H1 (cell line): ENCODE measurements at regions not wholly inside any gene's neighbourhood (a gene's known extent, or its start where the extent isn't known, plus 50 kb on each side); places are given as distances from the start of the nearest gene placed in this dataset.

Source experiments
- CTCF ChIA-PET: fragments of 300-600 bp; sonication (Branson Sonifier 250); formaldehyde crosslinking; loops from one replicate; lab custom pipeline; 2021; ENCODE audit not compliant: partially characterized antibody; lab: Charles Lee
- POLR2A ChIA-PET: fragments of 300-600 bp; sonication (Branson Sonifier 250); formaldehyde crosslinking; loops from one replicate; lab custom pipeline; 2021; ENCODE audit warnings: inconsistent platforms; ENCODE audit not compliant: partially characterized antibody; lab: Charles Lee
- DNase-seq, 2 experiments: peaks; one replicate each; pipeline versions ENCODE4 v3.0.0 to v3.0.0-alpha.2; 2010 to 2022; ENCODE audit warnings: low spot score in 2 of 2, low read depth in 1 of 2, mixed read lengths in 1 of 2
- FAIRE-seq: peaks from 2 replicates; lab custom pipeline; 2011; peaks lifted over from hg19 to GRCh38; lab: Jason Lieb, UNC
- H2AFZ ChIP-seq: 2 replicates; pipeline ENCODE4 v1.8.1; 2012; ENCODE audit warnings: low read length, inconsistent platforms
- H2AK5ac ChIP-seq: 2 replicates; pipeline ENCODE4 v1.6.1; 2013; ENCODE audit warnings: low read depth, low read length
- H2BK120ac ChIP-seq: replicated peaks from 2 replicates; pipeline ENCODE3; 2013; ENCODE audit warnings: low read depth, low read length, inconsistent platforms
- H2BK12ac ChIP-seq: 2 replicates; pipeline ENCODE4 v1.6.1; 2013; ENCODE audit warnings: low read depth, low read length
- H2BK15ac ChIP-seq: 2 replicates; pipeline ENCODE4 v1.6.1; 2013; ENCODE audit warnings: low read length
- H2BK20ac ChIP-seq: 2 replicates; pipeline ENCODE4 v1.6.1; 2013; ENCODE audit warnings: low read length
- H2BK5ac ChIP-seq: 2 replicates; pipeline ENCODE4 v1.6.1; 2013; ENCODE audit warnings: low read depth, low read length
- H3K14ac ChIP-seq: 2 replicates; pipeline ENCODE4 v1.6.1; 2013; ENCODE audit warnings: inconsistent platforms; ENCODE audit not compliant: insufficient read length
- H3K18ac ChIP-seq: 2 replicates; pipeline ENCODE4 v1.6.1; 2013; ENCODE audit warnings: low read length; ENCODE audit errors: extremely low read depth
- H3K23ac ChIP-seq: 2 replicates; pipeline ENCODE4 v1.6.1; 2013; ENCODE audit warnings: inconsistent platforms; ENCODE audit not compliant: insufficient read length
- H3K23me2 ChIP-seq: 2 replicates; pipeline ENCODE4 v1.6.1; 2013; ENCODE audit warnings: low read depth, low read length
- H3K27ac ChIP-seq: 2 replicates; pipeline ENCODE4 v1.6.1; 2011; ENCODE audit warnings: low read depth, low read length, inconsistent platforms
- H3K27me3 ChIP-seq, 4 experiments: replicated peaks in 1 of 4; 1 replicate in 1 of 4; 2 replicates in 3 of 4; pipeline versions ENCODE4 v1.6.1 to v1.8.1; 2011 to 2013; ENCODE audit warnings: low read length in 3 of 4, mild to moderate bottlenecking in 3 of 4, inconsistent platforms in 2 of 4, mixed read lengths in 2 of 4, moderate library complexity in 1 of 4; ENCODE audit not compliant: control insufficient read depth in 3 of 4, insufficient read depth in 3 of 4; ENCODE audit errors: extremely low read depth in 1 of 4
- H3K36me3 ChIP-seq, 4 experiments: 2 replicates each; pipeline versions ENCODE4 v1.6.1 to v1.8.1; 2011 to 2013; ENCODE audit warnings: mild to moderate bottlenecking in 4 of 4, low read length in 3 of 4, moderate library complexity in 2 of 4, control low read depth in 1 of 4, inconsistent platforms in 1 of 4; ENCODE audit not compliant: insufficient read depth in 4 of 4, control insufficient read depth in 2 of 4
- H3K4ac ChIP-seq: replicated peaks from 2 replicates; pipeline ENCODE3; 2013; ENCODE audit warnings: low read length, low read depth, mixed read lengths, inconsistent platforms; ENCODE audit not compliant: insufficient read length
- H3K4me1 ChIP-seq, 4 experiments: replicated peaks in 1 of 4; 1 replicate in 1 of 4; 2 replicates in 3 of 4; pipeline versions ENCODE4 v1.6.1 to v1.8.1; 2011 to 2013; ENCODE audit warnings: low read length in 3 of 4, inconsistent platforms in 2 of 4, mixed read lengths in 1 of 4; ENCODE audit not compliant: insufficient read depth in 4 of 4, control insufficient read depth in 3 of 4
- H3K4me2 ChIP-seq, 2 experiments: 2 replicates each; pipeline versions ENCODE4 v1.6.1 to v1.8.1; 2011 to 2013; ENCODE audit warnings: low read depth in 2 of 2, low read length in 2 of 2, control low read depth in 1 of 2, inconsistent platforms in 1 of 2, mild to moderate bottlenecking in 1 of 2; ENCODE audit not compliant: insufficient read depth in 1 of 2
- H3K4me3 ChIP-seq, 4 experiments: fragments of 200-600, 300-600 bp in 1 of 4; sonication (generic), shearing (Covaris generic), sonication (Bioruptor Twin) in 1 of 4; 2 replicates each; pipeline versions ENCODE4 v1.5.1 to v1.8.1; 2011 to 2016; ENCODE audit warnings: low read length in 4 of 4, low read depth in 3 of 4, control low read depth in 2 of 4, inconsistent platforms in 2 of 4, mild to moderate bottlenecking in 2 of 4, mixed read lengths in 1 of 4, moderate library complexity in 1 of 4; ENCODE audit not compliant: insufficient read depth in 2 of 4; ENCODE audit errors: extremely low read depth in 1 of 4
- H3K56ac ChIP-seq: replicated peaks from 2 replicates; pipeline ENCODE3; 2013; ENCODE audit warnings: low read depth, mild to moderate bottlenecking, mixed read lengths, low read length, inconsistent platforms; ENCODE audit not compliant: insufficient read length
- H3K79me1 ChIP-seq: 2 replicates; pipeline ENCODE4 v1.6.1; 2013; ENCODE audit warnings: low read depth, low read length, control low read depth
- H3K79me2 ChIP-seq, 2 experiments: 2 replicates each; pipeline versions ENCODE4 v1.6.1 to v1.8.1; 2012 to 2013; ENCODE audit warnings: low read length in 2 of 2, mild to moderate bottlenecking in 2 of 2, inconsistent platforms in 1 of 2; ENCODE audit not compliant: insufficient read depth in 2 of 2, control insufficient read depth in 1 of 2
- H3K9ac ChIP-seq, 4 experiments: replicated peaks in 1 of 4; 1 replicate in 1 of 4; 2 replicates in 3 of 4; pipeline versions ENCODE4 v1.6.1 to v1.8.1; 2011 to 2013; ENCODE audit warnings: low read depth in 3 of 4, low read length in 3 of 4, control low read depth in 2 of 4, mild to moderate bottlenecking in 2 of 4, moderate library complexity in 2 of 4, inconsistent platforms in 1 of 4; ENCODE audit errors: extremely low read depth in 1 of 4
- H3K9me3 ChIP-seq, 2 experiments: 2 replicates each; pipeline versions ENCODE4 v1.6.1 to v1.8.1; 2012 to 2013; ENCODE audit warnings: mild to moderate bottlenecking in 2 of 2, moderate library complexity in 2 of 2, control low read depth in 1 of 2, inconsistent platforms in 1 of 2, low read depth in 1 of 2, low read length in 1 of 2, mixed read lengths in 1 of 2; ENCODE audit not compliant: insufficient read depth in 2 of 2
- H4K20me1 ChIP-seq, 2 experiments: replicated peaks in 1 of 2; 2 replicates each; pipeline versions ENCODE3 to v1.8.1; 2011 to 2013; ENCODE audit warnings: inconsistent platforms in 2 of 2, low read length in 2 of 2, mild to moderate bottlenecking in 1 of 2; ENCODE audit not compliant: insufficient read depth in 2 of 2, control insufficient read depth in 1 of 2
- H4K5ac ChIP-seq: 2 replicates; pipeline ENCODE4 v1.6.1; 2013; ENCODE audit warnings: low read length, low read depth, mixed read lengths, inconsistent platforms; ENCODE audit not compliant: insufficient read length
- H4K8ac ChIP-seq: 2 replicates; pipeline ENCODE4 v1.8.0; 2013; ENCODE audit warnings: mild to moderate bottlenecking, moderate library complexity, low read length, inconsistent platforms; ENCODE audit not compliant: insufficient read depth; ENCODE audit errors: extremely low read depth
- H4K91ac ChIP-seq: replicated peaks from 2 replicates; pipeline ENCODE3; 2013; ENCODE audit warnings: low read length, mixed read lengths, inconsistent platforms; ENCODE audit not compliant: insufficient read length
- BACH1 ChIP-seq: IDR thresholded peaks from 2 replicates; pipeline ENCODE4 v1.6.1; 2012; ENCODE audit warnings: low read length, improper control_type of control experiment
- CBX8 ChIP-seq: fragments of 300-800, 300-1000 bp; sonication (generic); IDR thresholded peaks from 2 replicates; pipeline ENCODE4 v1.7.1; 2016; ENCODE audit warnings: low read depth, low read length, borderline replicate concordance
- CEBPB ChIP-seq: IDR thresholded peaks from 2 replicates; pipeline ENCODE4 v1.6.1; 2012; ENCODE audit warnings: low read depth, low read length
- KDM4A ChIP-seq: IDR thresholded peaks from one replicate; pipeline ENCODE4 v1.7.1; 2012; ENCODE audit warnings: low read depth, mild to moderate bottlenecking, moderate library complexity, low read length, inconsistent platforms; ENCODE audit not compliant: severe bottlenecking
- SP4 ChIP-seq: IDR thresholded peaks from 2 replicates; pipeline ENCODE4 v1.6.1; 2012; ENCODE audit warnings: low read length, inconsistent platforms
- WGBS, 2 experiments: shearing (Covaris generic) in 1 of 2; methylation state at CpG; one replicate each; pipeline versions ENCODE4 v1.1.6 to v1.1.7; 2013 to 2015; ENCODE audit warnings: low lambda C conversion rate in 2 of 2, mixed read lengths in 2 of 2, inconsistent platforms in 1 of 2, low coverage in 1 of 2, missing lambda C conversion rate in 1 of 2; ENCODE audit not compliant: insufficient replicate concordance in 2 of 2, insufficient coverage in 1 of 2, insufficient read length in 1 of 2; ENCODE audit errors: extremely low coverage in 1 of 2, missing lambda C conversion rate in 1 of 2; 5-methylcytosine and 5-hydroxymethylcytosine counted together

GRCh38 chr10:37534166-37534565 lies 323.2 kb downstream of the ZNF248 start:
- H3K79me1 ChIP-seq, result no peaks in the 10 kb centered on the region
- no peak overlapping the region for H2BK5ac ChIP-seq
- WGBS, 2 experiments, result 68% methylated on average over 3 of the region's 3 CpGs; no CpG with 5 or more reads in 1 of the 2 experiments
- no peak overlapping the region for H4K91ac ChIP-seq
- no peak overlapping the region for H3K23ac ChIP-seq
- H3K56ac ChIP-seq, result no peak overlapping the region
- no peak overlapping the region for H2BK12ac ChIP-seq
- H3K9me3 ChIP-seq, result peaks cover 67 to 82% of the 10 kb centered on the region in 2 experiments
- H3K4me3 ChIP-seq, result no peak overlapping the region
- H3K4me2 ChIP-seq, result no peak overlapping the region
- H4K20me1 ChIP-seq, result no peaks in the 10 kb centered on the region
- H4K8ac ChIP-seq, result no peak overlapping the region
- H3K36me3 ChIP-seq, result no peaks in the 10 kb centered on the region
- FAIRE-seq (no peak), DNase-seq (no peak)
- no peak overlapping the region for H2AFZ ChIP-seq
- no peak overlapping the region for H2AK5ac ChIP-seq
- no peak overlapping the region for H3K18ac ChIP-seq
- no peak overlapping the region for H2BK15ac ChIP-seq
- no peak overlapping the region for H2BK120ac ChIP-seq
- no peak overlapping the region for H4K5ac ChIP-seq
- no peaks in the 10 kb centered on the region for H3K23me2 ChIP-seq
- CTCF ChIA-PET, result no interaction called here
- no peak overlapping the region for H3K27ac ChIP-seq
- no peak overlapping the region for H3K14ac ChIP-seq
- no peak overlapping the region for H3K9ac ChIP-seq
- H3K27me3 ChIP-seq, result no peaks in the 10 kb centered on the region
- H3K79me2 ChIP-seq, result no peaks in the 10 kb centered on the region
- no peaks in the 10 kb centered on the region for H3K4me1 ChIP-seq
- H2BK20ac ChIP-seq, result no peak overlapping the region
- no peak overlapping the region for H3K4ac ChIP-seq
- POLR2A ChIA-PET, result no interaction called here
- TF ChIP-seq CEBPB (no peak), KDM4A (no peak), CBX8 (no peak), SP4 (no peak), BACH1 (no peak)
